Mesodermal cell (in vitro differentiated cells): ENCODE measurements at regions not wholly inside any gene's neighbourhood (a gene's known extent, or its start where the extent isn't known, plus 50 kb on each side); places are given as distances from the start of the nearest gene placed in this dataset.
"Not testable (repeated sequence)": the region's sequence is repeated elsewhere in the genome, so short reads cannot be mapped to it uniquely, and the experiment has no call there.

Experiments used
- H3K27ac ChIP-seq: 2 replicates; pipeline ENCODE4 v1.7.0; 2013; ENCODE audit warnings: mild to moderate bottlenecking, low read depth, low read length, moderate library complexity; ENCODE audit not compliant: severe bottlenecking
- H3K36me3 ChIP-seq: 2 replicates; pipeline ENCODE4 v1.7.1; 2013; ENCODE audit warnings: mild to moderate bottlenecking, low read length, moderate library complexity; ENCODE audit not compliant: control insufficient read depth, insufficient read depth
- H3K4me1 ChIP-seq: one replicate; pipeline ENCODE4 v1.7.1; 2013; ENCODE audit warnings: mild to moderate bottlenecking, low read length; ENCODE audit not compliant: insufficient read depth, control insufficient read depth, poor library complexity, severe bottlenecking
- H3K4me3 ChIP-seq: 2 replicates; pipeline ENCODE4 v1.7.0; 2013; ENCODE audit warnings: low read length, control low read depth, mild to moderate bottlenecking; ENCODE audit not compliant: insufficient read depth, poor library complexity, severe bottlenecking; ENCODE audit errors: extremely low read depth
- H3K9me3 ChIP-seq: 2 replicates; pipeline ENCODE4 v1.7.1; 2013; ENCODE audit warnings: mild to moderate bottlenecking, low read length, moderate library complexity; ENCODE audit not compliant: control insufficient read depth
- WGBS, 2 experiments: methylation state at CpG; one replicate each; pipeline ENCODE4 v1.1.5; 2013; ENCODE audit warnings: missing lambda C conversion rate in 2 of 2; ENCODE audit not compliant: insufficient coverage in 2 of 2; 5-methylcytosine and 5-hydroxymethylcytosine counted together

DNA sequence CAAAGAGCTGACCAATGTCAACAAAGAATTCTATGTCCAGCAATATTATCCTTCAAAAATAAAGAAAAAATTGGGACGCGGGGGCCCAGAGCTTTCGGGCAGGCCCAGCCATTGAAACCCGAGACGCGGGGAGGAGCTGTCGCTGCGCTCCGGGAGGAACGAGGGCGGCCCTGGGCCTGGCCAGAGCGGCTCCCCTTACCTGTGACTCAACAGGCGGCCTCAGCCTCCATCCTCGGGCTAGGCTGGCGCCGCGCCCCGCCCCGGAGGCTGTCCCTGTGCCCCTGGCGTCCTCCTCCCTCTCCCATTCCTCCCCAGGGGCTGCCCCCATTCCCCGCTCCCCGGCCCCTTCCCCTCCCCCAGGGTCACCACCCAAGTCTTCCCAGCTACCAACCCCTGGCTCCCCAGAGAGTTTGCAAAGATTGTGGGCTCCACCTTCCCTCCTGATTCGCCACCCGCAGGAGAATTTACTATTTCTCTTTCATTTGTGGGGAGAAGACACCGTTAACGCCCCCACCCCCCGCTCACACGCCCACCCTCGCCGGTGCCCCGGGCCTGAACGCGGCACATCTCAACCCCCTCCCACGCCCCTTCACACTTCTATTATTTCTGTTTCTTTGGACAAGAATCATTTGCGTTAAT lies 127.9 kb downstream of the ARRDC4 start:
- not testable (repeated sequence) for H3K36me3 ChIP-seq, H3K4me3 ChIP-seq, H3K4me1 ChIP-seq, H3K27ac ChIP-seq, H3K9me3 ChIP-seq
- 100% methylated on average over 1 of the region's 35 CpGs for WGBS, 2 experiments

DNA sequence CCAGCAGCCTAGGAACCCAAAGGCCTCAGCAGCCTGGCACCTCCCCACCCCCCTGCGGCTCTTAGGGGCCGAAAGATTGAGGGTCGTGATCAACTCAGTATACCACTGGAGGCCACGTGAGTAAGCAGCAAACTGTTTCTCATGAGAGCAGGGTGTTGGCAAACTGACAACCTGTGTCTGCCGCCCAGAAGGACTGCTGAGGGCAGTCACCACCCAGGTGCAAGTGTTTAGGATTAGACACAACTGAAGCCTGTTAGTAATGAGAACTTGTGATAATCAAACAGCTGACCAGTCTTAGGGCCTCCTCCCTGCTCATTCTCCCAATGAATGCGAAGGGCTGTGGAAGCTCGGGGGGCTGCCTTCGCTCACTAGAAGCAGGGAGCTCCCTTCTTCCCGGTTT lies 128.8 kb downstream of the ARRDC4 start:
- H3K36me3 ChIP-seq, H3K9me3 ChIP-seq, H3K4me3 ChIP-seq, H3K27ac ChIP-seq, H3K4me1 ChIP-seq: not testable (repeated sequence)
- WGBS, 2 experiments: 80% methylated on average over 1 of the region's 9 CpGs; no CpG with 5 or more reads in 1 of the 2 experiments

DNA sequence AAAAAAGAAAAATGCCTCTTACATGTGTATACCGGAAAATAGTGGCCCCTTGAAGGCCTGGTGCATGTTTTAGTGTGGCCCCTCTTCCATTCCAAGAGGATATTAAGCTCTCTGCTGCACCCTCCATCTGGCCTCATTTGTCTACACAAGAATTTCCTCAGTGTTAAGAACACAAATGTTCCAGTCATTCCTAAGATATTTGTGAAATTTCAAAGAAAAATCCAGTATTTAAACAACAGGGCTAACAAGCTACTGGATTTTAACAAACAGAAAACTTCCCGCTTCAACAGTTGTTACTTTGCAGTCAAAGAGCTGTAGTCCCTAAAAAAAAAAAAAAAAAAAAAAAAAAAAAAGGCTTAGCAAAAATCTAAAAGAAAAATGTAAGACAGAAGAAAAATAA lies 137.5 kb downstream of the ARRDC4 start:
- H3K27ac ChIP-seq, H3K9me3 ChIP-seq, H3K4me1 ChIP-seq, H3K36me3 ChIP-seq, H3K4me3 ChIP-seq: not testable (repeated sequence)
- no CpG with 5 or more reads among the region's 2 CpGs for WGBS, 2 experiments

DNA sequence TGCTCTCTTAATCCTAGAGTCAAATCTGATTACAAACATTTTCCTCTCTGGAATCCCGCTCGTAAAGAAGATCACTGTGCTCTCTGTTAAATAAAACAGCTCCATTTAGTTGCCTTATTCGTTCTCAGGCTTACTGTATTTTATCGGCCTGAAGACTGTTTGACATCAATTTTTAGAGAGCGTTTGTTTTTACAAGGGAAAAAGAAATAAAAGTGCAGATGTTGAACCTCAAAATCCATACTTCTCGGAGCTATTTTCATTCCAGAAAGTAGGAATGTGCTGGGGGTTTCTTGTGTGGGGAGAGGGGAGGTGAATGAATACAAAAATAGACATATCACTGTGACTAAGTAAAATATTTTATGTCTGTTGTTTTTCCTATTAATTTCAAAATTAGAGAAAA lies 140.1 kb downstream of the ARRDC4 start:
- not testable (repeated sequence) for H3K9me3 ChIP-seq, H3K4me3 ChIP-seq, H3K36me3 ChIP-seq, H3K27ac ChIP-seq, H3K4me1 ChIP-seq
- WGBS, 2 experiments: 89 to 94% methylated on average over 3 to 5 of the region's 6 CpGs

DNA sequence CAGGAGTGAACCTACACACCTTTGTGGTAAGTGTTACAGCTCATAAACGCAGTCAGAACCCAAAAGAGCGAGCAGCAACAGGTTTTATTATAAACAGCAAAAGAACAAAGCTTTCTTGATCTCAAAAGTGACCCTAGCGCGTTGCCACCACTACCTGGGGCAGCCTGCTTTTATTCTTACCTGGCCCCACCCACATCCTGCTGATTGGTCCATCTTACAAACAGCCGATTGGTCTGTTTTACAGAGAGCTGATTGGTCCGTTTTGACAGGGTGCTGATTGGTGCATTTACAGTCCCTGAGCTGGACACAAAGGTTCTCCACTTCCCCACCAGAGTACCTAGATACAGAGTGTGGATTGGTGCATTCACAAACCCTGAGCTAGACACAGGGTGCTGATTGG lies 143.1 kb downstream of the ARRDC4 start:
- no peak overlapping the region for H3K4me3 ChIP-seq
- H3K36me3 ChIP-seq: no peaks in the 10 kb centered on the region
- no peaks in the 10 kb centered on the region for H3K9me3 ChIP-seq
- H3K4me1 ChIP-seq: no peaks in the 10 kb centered on the region
- WGBS, 2 experiments: 90 to 100% methylated on average over 4 of the region's 6 CpGs
- no peak overlapping the region for H3K27ac ChIP-seq

DNA sequence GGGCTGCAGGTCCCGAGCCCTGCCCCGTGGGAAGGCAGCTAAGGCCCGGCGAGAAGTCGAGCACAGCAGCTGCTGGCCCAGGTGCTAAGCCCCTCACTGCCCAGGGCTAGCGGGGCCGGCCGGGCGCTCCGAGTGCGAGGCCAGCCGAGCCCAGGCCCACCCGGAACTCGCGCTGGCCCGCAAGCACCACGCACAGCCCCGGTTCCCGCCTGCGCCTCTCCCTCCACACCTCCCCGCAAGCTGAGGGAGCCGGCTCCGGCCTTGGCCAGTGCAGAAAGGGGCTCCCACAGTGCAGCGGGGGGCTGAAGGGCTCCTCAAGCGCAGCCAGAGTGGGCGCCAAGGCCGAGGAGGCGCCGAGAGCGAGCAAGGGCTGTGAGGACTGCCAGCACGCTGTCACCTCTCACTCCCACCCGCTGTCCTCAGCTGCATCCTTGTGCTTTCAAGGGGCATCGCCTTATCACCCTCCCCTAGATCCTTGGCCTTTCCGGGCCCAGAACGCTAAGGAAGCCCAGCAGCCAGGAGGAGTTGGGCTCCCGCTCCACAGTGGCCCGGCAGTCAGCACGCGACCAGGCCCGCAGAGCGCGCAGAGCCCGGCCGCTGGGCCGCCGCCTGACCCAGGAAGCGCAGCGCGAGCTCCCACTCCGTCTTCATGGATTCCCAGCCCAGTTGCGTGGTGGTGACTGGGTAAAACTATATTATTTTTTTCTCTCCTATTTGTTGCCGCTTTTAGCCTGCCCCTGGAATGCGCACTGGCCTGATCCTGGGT lies 144.1 kb downstream of the ARRDC4 start:
- H3K36me3 ChIP-seq, H3K4me1 ChIP-seq, H3K4me3 ChIP-seq, H3K27ac ChIP-seq, H3K9me3 ChIP-seq: not testable (repeated sequence)
- WGBS, 2 experiments: 89 to 98% methylated on average over 25 to 32 of the region's 53 CpGs

DNA sequence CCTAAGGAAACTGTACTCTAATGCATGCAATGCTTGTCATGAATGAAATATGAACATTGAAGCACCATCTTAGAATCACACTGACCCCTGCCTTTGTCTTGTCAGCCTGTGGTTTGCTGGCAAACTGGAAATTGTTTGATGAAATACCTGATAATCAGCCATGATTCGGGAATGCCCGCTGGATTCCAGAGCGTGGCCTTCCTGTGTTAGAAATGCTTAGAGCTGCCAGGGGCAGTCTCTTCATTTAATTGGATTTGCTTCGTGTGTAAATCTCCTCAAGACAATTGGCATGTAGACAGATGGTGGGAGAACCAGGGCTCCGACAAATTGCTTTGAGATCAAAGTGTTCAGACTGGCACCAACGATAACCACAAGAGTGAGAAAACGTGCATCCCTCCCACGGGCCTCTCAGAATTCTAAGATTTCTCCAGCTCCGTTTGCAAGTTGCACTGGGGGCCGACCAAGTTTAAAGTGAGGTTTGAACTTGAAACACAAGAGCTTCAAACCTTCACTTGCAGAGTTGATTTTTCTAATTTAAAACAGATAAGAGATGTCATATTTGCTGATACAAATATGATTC lies 146.2 kb downstream of the ARRDC4 start:
- H3K9me3 ChIP-seq, H3K36me3 ChIP-seq, H3K4me1 ChIP-seq, H3K4me3 ChIP-seq, H3K27ac ChIP-seq: not testable (repeated sequence)
- 65% methylated on average over 2 of the region's 10 CpGs; no CpG with 5 or more reads in 1 of the 2 experiments for WGBS, 2 experiments

DNA sequence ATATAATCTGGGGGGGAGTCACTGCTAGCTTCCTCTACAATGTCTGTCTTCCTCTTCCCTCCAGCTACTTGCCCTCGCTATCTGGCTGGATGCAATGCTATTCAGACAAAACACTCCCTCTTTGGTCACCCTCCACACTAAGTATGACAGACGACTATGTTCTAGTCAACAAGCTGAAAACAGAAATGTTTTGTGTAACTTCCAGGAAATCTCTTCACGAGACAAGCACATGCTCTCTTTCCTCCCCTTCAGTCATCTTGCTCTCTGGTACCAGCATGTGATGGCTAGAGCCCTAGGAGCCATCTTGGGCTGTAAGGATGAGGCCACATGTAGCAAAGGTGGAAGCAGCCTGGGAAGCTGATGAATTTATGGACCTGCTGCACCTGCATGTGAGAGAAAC lies 151.3 kb downstream of the ARRDC4 start:
- no peak overlapping the region for H3K4me3 ChIP-seq
- 65 to 93% methylated on average over 2 to 3 of the region's 3 CpGs for WGBS, 2 experiments
- no peak overlapping the region for H3K27ac ChIP-seq
- no peaks in the 10 kb centered on the region for H3K36me3 ChIP-seq
- H3K4me1 ChIP-seq: no peaks in the 10 kb centered on the region
- no peaks in the 10 kb centered on the region for H3K9me3 ChIP-seq

DNA sequence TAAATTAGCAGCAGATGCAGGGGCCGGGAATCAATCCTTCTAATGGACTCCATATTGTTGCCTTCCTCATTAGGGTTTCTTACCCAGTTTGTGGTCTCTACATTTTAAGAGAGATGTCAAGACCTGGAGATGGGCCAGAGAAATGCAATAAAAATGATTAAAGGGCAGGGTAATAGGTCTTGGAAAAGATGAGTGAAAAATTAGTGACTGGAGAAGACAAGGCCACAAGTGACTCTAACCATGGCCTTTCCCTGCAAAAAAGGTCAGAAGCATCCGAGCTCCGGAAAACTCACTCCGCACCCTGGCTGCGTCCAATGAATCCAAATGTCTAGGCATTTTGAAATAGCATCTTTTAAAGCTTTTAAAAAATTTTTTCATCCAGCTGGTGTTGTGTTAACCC lies 152.8 kb downstream of the ARRDC4 start:
- H3K4me1 ChIP-seq: no peaks in the 10 kb centered on the region
- no peak overlapping the region for H3K4me3 ChIP-seq
- no peaks in the 10 kb centered on the region for H3K36me3 ChIP-seq
- 89 to 91% methylated on average over 4 to 5 of the region's 5 CpGs for WGBS, 2 experiments
- H3K9me3 ChIP-seq: no peaks in the 10 kb centered on the region
- H3K27ac ChIP-seq: no peak overlapping the region

DNA sequence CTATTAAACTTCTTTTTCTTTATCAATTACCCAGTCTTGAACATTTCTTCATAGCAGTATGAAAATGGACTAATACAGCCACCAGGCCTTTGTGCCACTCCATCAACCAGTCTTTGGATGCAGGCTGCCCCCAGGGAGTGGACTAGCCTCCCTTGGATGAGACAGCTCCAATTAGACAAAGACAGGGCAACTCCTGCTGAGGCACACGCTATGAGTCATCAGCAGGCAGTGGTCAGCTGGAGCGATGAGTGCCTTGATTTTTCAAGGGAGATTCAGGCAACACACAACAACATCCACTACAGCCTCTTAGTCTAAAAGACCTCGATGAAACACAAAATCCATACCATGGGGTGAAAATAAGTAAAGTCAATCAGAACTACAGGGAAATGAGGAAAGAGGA lies 160.1 kb downstream of the ARRDC4 start:
- 72% methylated on average over 2 of the region's 3 CpGs; no CpG with 5 or more reads in 1 of the 2 experiments for WGBS, 2 experiments
- Histone ChIP-seq H3K4me1 (peaks cover 25% of the 10 kb centered on the region), H3K9me3 (no peaks in the 10 kb centered on the region), H3K36me3 (no peaks in the 10 kb centered on the region), H3K27ac (no peak overlapping the region), H3K4me3 (no peak overlapping the region)

DNA sequence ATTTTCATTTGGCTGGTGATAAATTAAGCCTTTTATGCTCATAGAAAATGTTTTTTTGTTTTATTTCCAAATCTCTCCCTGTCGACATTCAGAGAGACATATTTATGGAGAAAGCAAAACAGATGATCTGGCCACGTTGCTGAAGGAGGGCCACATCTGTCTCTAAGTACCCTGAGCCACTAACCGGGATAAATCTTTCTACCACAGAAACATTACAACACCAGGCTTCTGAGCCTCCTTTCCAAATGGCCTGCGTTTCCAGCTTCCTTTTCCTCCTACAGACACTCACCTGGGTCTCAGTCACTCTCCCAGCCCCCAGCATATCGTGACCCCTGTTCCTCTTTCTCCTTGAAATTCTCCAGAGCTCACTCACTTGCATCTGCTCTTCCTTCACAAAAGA lies 161.0 kb downstream of the ARRDC4 start:
- Histone ChIP-seq H3K4me1 (peaks cover 25% of the 10 kb centered on the region), H3K4me3 (no peak overlapping the region), H3K36me3 (no peaks in the 10 kb centered on the region), H3K9me3 (no peaks in the 10 kb centered on the region), H3K27ac (no peak overlapping the region)
- 89 to 98% methylated on average over 5 of the region's 5 CpGs for WGBS, 2 experiments
